ENCODE measurements at regions not wholly inside any gene's neighbourhood (a gene's known extent, or its start where the extent isn't known, plus 50 kb on each side); places are given as distances from the start of the nearest gene placed in this dataset.
A peak's percentile ranks its signal among the peaks of the same experiment; 100 is the strongest.

- Mint-ChIP-seq H3K4me1 (ENCODE audit: low read depth) (no peaks in the 10 kb centered on the region), H3K4me3 (no peak overlapping the region)
- POLR2A ChIA-PET = no interaction called here
Observed at GRCh38 chr5:163670036-163670435, 164.6 kb downstream of the MAT2B start.

GRCh38 chr5:163677092-163677491 is 171.7 kb downstream of the MAT2B start:
- H3K4me3 Mint-ChIP-seq = no peak overlapping the region
- H3K9me3 Mint-ChIP-seq (ENCODE audit: insufficient read depth) = no peaks in the 10 kb centered on the region
- ChIA-PET CTCF (no interaction called here), POLR2A (no interaction called here)
- DNase-seq (no peak), ATAC-seq (no peak)
- H3K27ac Mint-ChIP-seq = no peak overlapping the region
- H3K36me3 Mint-ChIP-seq (ENCODE audit: low read depth) = no peaks in the 10 kb centered on the region
- no peaks in the 10 kb centered on the region for H3K4me1 Mint-ChIP-seq (ENCODE audit: low read depth)
- no peaks in the 10 kb centered on the region for H3K27me3 Mint-ChIP-seq (ENCODE audit: low read depth)

More at GRCh38 chr5:163670036-163670435, 164.6 kb downstream of the MAT2B start:
- CTCF ChIA-PET = no interaction called here
- DNase-seq = no peak
- no peaks in the 10 kb centered on the region for H3K27me3 Mint-ChIP-seq (ENCODE audit: low read depth)
- H3K27ac Mint-ChIP-seq = no peak overlapping the region
- no peaks in the 10 kb centered on the region for H3K36me3 Mint-ChIP-seq (ENCODE audit: low read depth)
- no peak for ATAC-seq
- no peaks in the 10 kb centered on the region for H3K9me3 Mint-ChIP-seq (ENCODE audit: insufficient read depth)

GRCh38 chr5:163682234-163682633 is 176.8 kb downstream of the MAT2B start:
- ChIA-PET POLR2A (no interaction called here), CTCF (no interaction called here)
- H3K27me3 Mint-ChIP-seq (ENCODE audit: low read depth) = no peaks in the 10 kb centered on the region
- H3K9me3 Mint-ChIP-seq (ENCODE audit: insufficient read depth) = no peaks in the 10 kb centered on the region
- no peak overlapping the region for H3K4me3 Mint-ChIP-seq
- no peak for ATAC-seq
- DNase-seq = no peak
- no peak overlapping the region for H3K27ac Mint-ChIP-seq
- no peaks in the 10 kb centered on the region for H3K36me3 Mint-ChIP-seq (ENCODE audit: low read depth)
- no peaks in the 10 kb centered on the region for H3K4me1 Mint-ChIP-seq (ENCODE audit: low read depth)

GRCh38 chr5:163687414-163687813 is 182.0 kb downstream of the MAT2B start:
- no peak for ATAC-seq
- Mint-ChIP-seq H3K4me3 (no peak overlapping the region), H3K27me3 (ENCODE audit: low read depth) (no peaks in the 10 kb centered on the region), H3K4me1 (ENCODE audit: low read depth) (no peaks in the 10 kb centered on the region), H3K36me3 (ENCODE audit: low read depth) (no peaks in the 10 kb centered on the region), H3K27ac (no peak overlapping the region), H3K9me3 (ENCODE audit: insufficient read depth) (no peaks in the 10 kb centered on the region)
- DNase-seq = no peak
- CTCF ChIA-PET = no interaction called here
- POLR2A ChIA-PET = no interaction called here

GRCh38 chr5:163692091-163692490 is 186.7 kb downstream of the MAT2B start:
- Mint-ChIP-seq H3K27ac (no peak overlapping the region), H3K4me1 (ENCODE audit: low read depth) (no peaks in the 10 kb centered on the region)
- CTCF ChIA-PET = interaction anchor here (1.4 kb wide), 1 partner anchor 812 kb away, joined by 3 read pairs; no protein-coding TSS in a partner anchor

GRCh38 chr5:163695830-163696578 is 190.6 kb downstream of the MAT2B start:
- CTCF ChIA-PET = interaction anchor here (2.4 kb wide), 1 partner anchor 808 kb away, joined by 9 read pairs; no protein-coding TSS in a partner anchor
- POLR2A ChIA-PET = no interaction called here
- peak; percentile 22 for DNase-seq
- Mint-ChIP-seq H3K4me1 (ENCODE audit: low read depth) (no peaks in the 10 kb centered on the region), H3K9me3 (ENCODE audit: insufficient read depth) (no peaks in the 10 kb centered on the region), H3K27me3 (ENCODE audit: low read depth) (no peaks in the 10 kb centered on the region), H3K4me3 (no peak overlapping the region), H3K27ac (no peak overlapping the region), H3K36me3 (ENCODE audit: low read depth) (no peaks in the 10 kb centered on the region)
- ATAC-seq = no peak

More at GRCh38 chr5:163692091-163692490, 186.7 kb downstream of the MAT2B start:
- POLR2A ChIA-PET = no interaction called here
- Mint-ChIP-seq H3K36me3 (ENCODE audit: low read depth) (no peaks in the 10 kb centered on the region), H3K4me3 (no peak overlapping the region), H3K9me3 (ENCODE audit: insufficient read depth) (no peaks in the 10 kb centered on the region), H3K27me3 (ENCODE audit: low read depth) (no peaks in the 10 kb centered on the region)
- DNase-seq (no peak), ATAC-seq (no peak)

GRCh38 chr5:163696579-163696887 is 191.1 kb downstream of the MAT2B start:
- Mint-ChIP-seq H3K4me1 (ENCODE audit: low read depth) (no peaks in the 10 kb centered on the region), H3K27me3 (ENCODE audit: low read depth) (no peaks in the 10 kb centered on the region), H3K4me3 (no peak overlapping the region), H3K36me3 (ENCODE audit: low read depth) (no peaks in the 10 kb centered on the region), H3K9me3 (ENCODE audit: insufficient read depth) (no peaks in the 10 kb centered on the region), H3K27ac (no peak overlapping the region)
- ChIA-PET CTCF (interaction anchor here (0.6 to 2.4 kb wide), 2 partner anchors 808 to 1552 kb away, joined by 3 to 9 read pairs; no protein-coding TSS in a partner anchor), POLR2A (no interaction called here)
- no peak for DNase-seq
- ATAC-seq = no peak

- H3K36me3 Mint-ChIP-seq (ENCODE audit: low read depth) = no peaks in the 10 kb centered on the region
- DNase-seq = no peak
- H3K4me1 Mint-ChIP-seq (ENCODE audit: low read depth) = no peaks in the 10 kb centered on the region
- ChIA-PET POLR2A (no interaction called here), CTCF (no interaction called here)
- no peaks in the 10 kb centered on the region for H3K9me3 Mint-ChIP-seq (ENCODE audit: insufficient read depth)
- H3K27me3 Mint-ChIP-seq (ENCODE audit: low read depth) = no peaks in the 10 kb centered on the region
- no peak overlapping the region for H3K27ac Mint-ChIP-seq
- no peak overlapping the region for H3K4me3 Mint-ChIP-seq
- no peak for ATAC-seq
Observed at GRCh38 chr5:163706053-163706771, 200.8 kb downstream of the MAT2B start.

GRCh38 chr5:163712011-163712410 is 206.6 kb downstream of the MAT2B start:
- no peak overlapping the region for H3K27ac Mint-ChIP-seq
- DNase-seq = no peak
- no peaks in the 10 kb centered on the region for H3K36me3 Mint-ChIP-seq (ENCODE audit: low read depth)
- H3K9me3 Mint-ChIP-seq (ENCODE audit: insufficient read depth) = no peaks in the 10 kb centered on the region
- H3K4me1 Mint-ChIP-seq (ENCODE audit: low read depth) = no peaks in the 10 kb centered on the region
- ChIA-PET POLR2A (no interaction called here), CTCF (no interaction called here)
- no peak for ATAC-seq
- H3K4me3 Mint-ChIP-seq = no peak overlapping the region
- no peaks in the 10 kb centered on the region for H3K27me3 Mint-ChIP-seq (ENCODE audit: low read depth)

- ChIA-PET POLR2A (no interaction called here), CTCF (no interaction called here)
- no peaks in the 10 kb centered on the region for H3K4me1 Mint-ChIP-seq (ENCODE audit: low read depth)
- DNase-seq (no peak), ATAC-seq (no peak)
- H3K27me3 Mint-ChIP-seq (ENCODE audit: low read depth) = no peaks in the 10 kb centered on the region
- H3K27ac Mint-ChIP-seq = no peak overlapping the region
- H3K4me3 Mint-ChIP-seq = no peak overlapping the region
- H3K9me3 Mint-ChIP-seq (ENCODE audit: insufficient read depth) = no peaks in the 10 kb centered on the region
- H3K36me3 Mint-ChIP-seq (ENCODE audit: low read depth) = no peaks in the 10 kb centered on the region
Observed at GRCh38 chr5:163718272-163718671, 212.9 kb downstream of the MAT2B start.

- H3K4me1 Mint-ChIP-seq (ENCODE audit: low read depth) = no peaks in the 10 kb centered on the region
- no peaks in the 10 kb centered on the region for H3K9me3 Mint-ChIP-seq (ENCODE audit: insufficient read depth)
- no peaks in the 10 kb centered on the region for H3K27me3 Mint-ChIP-seq (ENCODE audit: low read depth)
- no peak for DNase-seq
- H3K27ac Mint-ChIP-seq = no peak overlapping the region
- no peak for ATAC-seq
- ChIA-PET POLR2A (no interaction called here), CTCF (no interaction called here)
- H3K4me3 Mint-ChIP-seq = no peak overlapping the region
- H3K36me3 Mint-ChIP-seq (ENCODE audit: low read depth) = no peaks in the 10 kb centered on the region
Observed at GRCh38 chr5:163724305-163724704, 218.9 kb downstream of the MAT2B start.

- no peak overlapping the region for H3K27ac Mint-ChIP-seq
Observed at GRCh38 chr5:163727028-163727427, 221.6 kb downstream of the MAT2B start.

More at GRCh38 chr5:163727028-163727427, 221.6 kb downstream of the MAT2B start:
- ChIA-PET CTCF (no interaction called here), POLR2A (no interaction called here)
- ATAC-seq = no peak
- Mint-ChIP-seq H3K9me3 (ENCODE audit: insufficient read depth) (no peaks in the 10 kb centered on the region), H3K36me3 (ENCODE audit: low read depth) (no peaks in the 10 kb centered on the region), H3K4me3 (no peak overlapping the region), H3K4me1 (ENCODE audit: low read depth) (no peaks in the 10 kb centered on the region), H3K27me3 (ENCODE audit: low read depth) (no peaks in the 10 kb centered on the region)
- no peak for DNase-seq

All from activated CD8-positive, alpha-beta T cell treated with anti-CD3 and anti-CD28 coated beads, Interleukin-2, amount 10 ng/mL, durations not matched to agents 7 days and 5 days (primary cell).